GM13976 (cell line): ENCODE measurements at regions not wholly inside any gene's neighbourhood (a gene's known extent, or its start where the extent isn't known, plus 50 kb on each side); places are given as distances from the start of the nearest gene placed in this dataset.
"Not testable (repeated sequence)": the region's sequence is repeated elsewhere in the genome, so short reads cannot be mapped to it uniquely, and the experiment has no call there.

Experiments
- DNase-seq: peaks from one replicate; pipeline ENCODE4 v3.0.0; 2012; ENCODE audit warnings: low spot score
- CTCF ChIP-seq: IDR thresholded peaks from 2 replicates; pipeline ENCODE4 v1.5.1; 2012; ENCODE audit warnings: borderline replicate concordance, mild to moderate bottlenecking; ENCODE audit not compliant: insufficient read depth; ENCODE audit errors: extremely low read depth, missing control alignments, control extremely low read depth
- in situ Hi-C: fragments of 300-500 bp; cut with MboI; formaldehyde crosslinking; loops from one replicate; pipeline ENCODE4 v1.12.0; 2022; ENCODE audit warnings: low sequenced_read_pairs, mixed read lengths, inconsistent platforms; ENCODE audit not compliant: unreplicated experiment

GRCh38 chr4:28010577-28011240 lies 1150.1 kb downstream of the STIM2 start:
- DNase-seq: no peak
- no peak for TF ChIP-seq CTCF
- in situ Hi-C loops: no loop called here

- in situ Hi-C loops: no loop called here
- no peak for TF ChIP-seq CTCF
- DNase-seq: no peak
Measured at GRCh38 chr4:28014469-28014868, 1153.8 kb downstream of the STIM2 start.

- no peak for DNase-seq
- no peak for TF ChIP-seq CTCF
- in situ Hi-C loops: no loop called here
Measured at GRCh38 chr4:28015996-28016395, 1155.4 kb downstream of the STIM2 start.

- in situ Hi-C loops, DNase-seq: not testable (repeated sequence)
Measured at GRCh38 chr4:28038253-28038652, 1177.6 kb downstream of the STIM2 start.

GRCh38 chr4:28062562-28062961 lies 1201.9 kb downstream of the STIM2 start:
- no peak for DNase-seq
- in situ Hi-C loops: no loop called here
- TF ChIP-seq CTCF: no peak

- DNase-seq: no peak
Measured at GRCh38 chr4:28073860-28074555, 1213.4 kb downstream of the STIM2 start.

More at GRCh38 chr4:28073860-28074555, 1213.4 kb downstream of the STIM2 start:
- in situ Hi-C loops: no loop called here
- TF ChIP-seq CTCF: no peak
